ENCODE measurements at regions not wholly inside any gene's neighbourhood (a gene's known extent, or its start where the extent isn't known, plus 50 kb on each side); places are given as distances from the start of the nearest gene placed in this dataset.

- no peak overlapping the region for H3K4me3 ChIP-seq
- H3K4me1 ChIP-seq, result no peaks in the 10 kb centered on the region
- H3K27ac ChIP-seq, result no peak overlapping the region
- no peaks in the 10 kb centered on the region for H3K36me3 ChIP-seq
- no peaks in the 10 kb centered on the region for H3K9me3 ChIP-seq (replicated peaks in 1 of 11)
- H3K9ac ChIP-seq, result no peak overlapping the region
- H3K27me3 ChIP-seq, result peaks cover 0 to 3% (median 0%) of the 10 kb centered on the region in 11 experiments; a peak in 4 of 22 replicates
- no peak for TF ChIP-seq Cebpa-rat (IDR thresholded peaks at IDR 0.05)
- no peaks in the 10 kb centered on the region for H4K20me1 ChIP-seq
- no peak overlapping the region for H3K4me2 ChIP-seq
Observed at GRCh38 chr19:30237140-30237539, 135.0 kb upstream of the ZNF536 start.

- Histone ChIP-seq H3K9ac (no peak overlapping the region), H3K9me3 (replicated peaks in 1 of 11) (no peaks in the 10 kb centered on the region), H3K27ac (no peak overlapping the region), H3K27me3 (no peaks in the 10 kb centered on the region; a peak in 1 of 22 replicates), H4K20me1 (no peaks in the 10 kb centered on the region), H3K4me2 (no peak overlapping the region), H3K4me1 (no peaks in the 10 kb centered on the region), H3K4me3 (no peak overlapping the region), H3K36me3 (no peaks in the 10 kb centered on the region)
- TF ChIP-seq Cebpa-rat (IDR thresholded peaks at IDR 0.05), result no peak
Observed at GRCh38 chr19:30240904-30241695, 131.1 kb upstream of the ZNF536 start.

- Histone ChIP-seq H3K4me3 (no peak overlapping the region), H3K9me3 (replicated peaks in 1 of 11) (no peaks in the 10 kb centered on the region), H3K4me2 (no peak overlapping the region), H3K27me3 (no peaks in the 10 kb centered on the region), H4K20me1 (no peaks in the 10 kb centered on the region), H3K36me3 (no peaks in the 10 kb centered on the region), H3K4me1 (no peaks in the 10 kb centered on the region), H3K27ac (no peak overlapping the region), H3K9ac (no peak overlapping the region)
- TF ChIP-seq Cebpa-rat (IDR thresholded peaks at IDR 0.05), result no peak
Observed at GRCh38 chr19:30244533-30244932, 127.7 kb upstream of the ZNF536 start.

GRCh38 chr19:30245401-30246039, 126.7 kb upstream of the ZNF536 start:
- H3K4me3 ChIP-seq, result no peak overlapping the region
- no peak overlapping the region for H3K27ac ChIP-seq
- H3K9ac ChIP-seq, result no peak overlapping the region
- H3K9me3 ChIP-seq (replicated peaks in 1 of 11), result no peaks in the 10 kb centered on the region
- no peak for TF ChIP-seq Cebpa-rat (IDR thresholded peaks at IDR 0.05)
- H4K20me1 ChIP-seq, result no peaks in the 10 kb centered on the region
- no peaks in the 10 kb centered on the region for H3K36me3 ChIP-seq
- H3K27me3 ChIP-seq, result no peaks in the 10 kb centered on the region
- no peak overlapping the region for H3K4me2 ChIP-seq
- no peaks in the 10 kb centered on the region for H3K4me1 ChIP-seq

GRCh38 chr19:30249911-30250310, 122.3 kb upstream of the ZNF536 start:
- Histone ChIP-seq H3K4me2 (no peak overlapping the region), H3K4me1 (no peaks in the 10 kb centered on the region), H3K27me3 (no peaks in the 10 kb centered on the region), H3K9ac (no peak overlapping the region), H3K36me3 (no peaks in the 10 kb centered on the region), H3K9me3 (replicated peaks in 1 of 11) (no peaks in the 10 kb centered on the region), H4K20me1 (no peaks in the 10 kb centered on the region), H3K27ac (no peak overlapping the region), H3K4me3 (no peak overlapping the region)
- no peak for TF ChIP-seq Cebpa-rat (IDR thresholded peaks at IDR 0.05)

GRCh38 chr19:30252214-30252613, 120.0 kb upstream of the ZNF536 start:
- no peak overlapping the region for H3K27ac ChIP-seq
- no peak overlapping the region for H3K4me2 ChIP-seq
- H3K9me3 ChIP-seq (replicated peaks in 1 of 11), result no peaks in the 10 kb centered on the region
- H4K20me1 ChIP-seq, result no peaks in the 10 kb centered on the region
- no peaks in the 10 kb centered on the region for H3K27me3 ChIP-seq
- H3K9ac ChIP-seq, result no peak overlapping the region
- H3K4me1 ChIP-seq, result no peaks in the 10 kb centered on the region
- H3K4me3 ChIP-seq, result no peak overlapping the region
- TF ChIP-seq Cebpa-rat (IDR thresholded peaks at IDR 0.05), result no peak
- H3K36me3 ChIP-seq, result no peaks in the 10 kb centered on the region

- H3K36me3 ChIP-seq, result no peaks in the 10 kb centered on the region
- no peak overlapping the region for H3K9ac ChIP-seq
- H3K27me3 ChIP-seq, result no peaks in the 10 kb centered on the region
- H3K27ac ChIP-seq, result no peak overlapping the region
- no peaks in the 10 kb centered on the region for H3K4me1 ChIP-seq
- no peaks in the 10 kb centered on the region for H3K9me3 ChIP-seq (replicated peaks in 1 of 11)
- no peak overlapping the region for H3K4me2 ChIP-seq
- H4K20me1 ChIP-seq, result no peaks in the 10 kb centered on the region
- no peak overlapping the region for H3K4me3 ChIP-seq
- TF ChIP-seq Cebpa-rat (IDR thresholded peaks at IDR 0.05), result no peak
Observed at GRCh38 chr19:30253581-30253996, 118.6 kb upstream of the ZNF536 start.

GRCh38 chr19:30254158-30254557, 118.0 kb upstream of the ZNF536 start:
- no peak overlapping the region for H3K4me3 ChIP-seq
- no peaks in the 10 kb centered on the region for H4K20me1 ChIP-seq
- no peak overlapping the region for H3K4me2 ChIP-seq
- H3K36me3 ChIP-seq, result no peaks in the 10 kb centered on the region
- H3K4me1 ChIP-seq, result no peaks in the 10 kb centered on the region
- H3K9me3 ChIP-seq (replicated peaks in 1 of 11), result no peaks in the 10 kb centered on the region
- no peaks in the 10 kb centered on the region for H3K27me3 ChIP-seq
- TF ChIP-seq Cebpa-rat (IDR thresholded peaks at IDR 0.05), result no peak
- no peak overlapping the region for H3K9ac ChIP-seq
- H3K27ac ChIP-seq, result no peak overlapping the region

- no peaks in the 10 kb centered on the region for H3K36me3 ChIP-seq
- no peaks in the 10 kb centered on the region for H4K20me1 ChIP-seq
- TF ChIP-seq Cebpa-rat (IDR thresholded peaks at IDR 0.05), result no peak
- no peak overlapping the region for H3K27ac ChIP-seq
- H3K9ac ChIP-seq, result no peak overlapping the region
- H3K9me3 ChIP-seq (replicated peaks in 1 of 11), result no peaks in the 10 kb centered on the region
- H3K27me3 ChIP-seq, result no peaks in the 10 kb centered on the region
- H3K4me3 ChIP-seq, result no peak overlapping the region
- H3K4me1 ChIP-seq, result no peaks in the 10 kb centered on the region
- no peak overlapping the region for H3K4me2 ChIP-seq
Observed at GRCh38 chr19:30254789-30255188, 117.4 kb upstream of the ZNF536 start.

Data from BLaER1 treated with 17β-estradiol and CSF1 and Interleukin-3, amounts not matched to agents 10 nM and 100 nM (cell line).